SK-N-SH (cell line): ENCODE measurements at regions not wholly inside any gene's neighbourhood (a gene's known extent, or its start where the extent isn't known, plus 50 kb on each side); places are given as distances from the start of the nearest gene placed in this dataset.

Experiments
- FOSL2 ChIP-seq: IDR thresholded peaks from 2 replicates; pipeline ENCODE4 v1.4.0; 2012; ENCODE audit warnings: low read depth, mild to moderate bottlenecking, moderate library complexity, borderline replicate concordance
- RCOR1 ChIP-seq: fragments of 150-350 bp; IDR thresholded peaks from 2 replicates; pipeline ENCODE4 v1.6.1; 2017; ENCODE audit warnings: antibody characterized with exemption, low read length
- TEAD4 ChIP-seq: IDR thresholded peaks from 2 replicates; pipeline ENCODE4 v1.4.0; 2012; ENCODE audit warnings: mild to moderate bottlenecking, borderline replicate concordance; ENCODE audit not compliant: insufficient read depth
- TF ChIP-seq, protein P1 (sequence below): fragments of 200-600 bp; sonication (generic); IDR thresholded peaks from 2 replicates; pipeline ENCODE4 v1.6.1; 2017; ENCODE audit warnings: antibody characterized with exemption, mild to moderate bottlenecking, moderate library complexity
- TF ChIP-seq, protein P2 (sequence below): IDR thresholded peaks from 2 replicates; pipeline ENCODE4 v1.6.1; 2012; ENCODE audit warnings: mild to moderate bottlenecking, low read depth, low read length, moderate library complexity
- TF ChIP-seq, protein P3 (sequence below): fragments of 150-350 bp; IDR thresholded peaks from 2 replicates; pipeline ENCODE4 v1.6.1; 2016; ENCODE audit warnings: mild to moderate bottlenecking, low read depth, low read length

DNA sequence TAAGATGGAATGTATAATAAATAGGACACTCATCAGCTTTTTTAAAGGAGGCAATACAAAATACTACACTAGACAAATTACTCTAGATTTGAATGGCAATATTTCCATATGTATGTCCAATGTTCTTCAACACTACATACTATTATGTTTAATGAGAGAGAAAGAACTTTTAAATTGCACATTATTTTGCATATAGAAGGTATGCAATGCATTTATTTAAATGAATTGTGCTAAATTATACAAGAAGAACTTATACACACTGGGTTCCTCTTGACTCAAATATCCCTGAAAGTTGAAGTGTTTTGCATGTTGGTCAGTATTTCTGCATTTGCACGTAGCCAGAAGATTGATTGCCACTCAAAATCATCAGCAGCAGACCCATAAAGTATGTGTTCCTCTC is 839.6 kb downstream of the ADGRL2 start:
- TF ChIP-seq, protein P1, sequence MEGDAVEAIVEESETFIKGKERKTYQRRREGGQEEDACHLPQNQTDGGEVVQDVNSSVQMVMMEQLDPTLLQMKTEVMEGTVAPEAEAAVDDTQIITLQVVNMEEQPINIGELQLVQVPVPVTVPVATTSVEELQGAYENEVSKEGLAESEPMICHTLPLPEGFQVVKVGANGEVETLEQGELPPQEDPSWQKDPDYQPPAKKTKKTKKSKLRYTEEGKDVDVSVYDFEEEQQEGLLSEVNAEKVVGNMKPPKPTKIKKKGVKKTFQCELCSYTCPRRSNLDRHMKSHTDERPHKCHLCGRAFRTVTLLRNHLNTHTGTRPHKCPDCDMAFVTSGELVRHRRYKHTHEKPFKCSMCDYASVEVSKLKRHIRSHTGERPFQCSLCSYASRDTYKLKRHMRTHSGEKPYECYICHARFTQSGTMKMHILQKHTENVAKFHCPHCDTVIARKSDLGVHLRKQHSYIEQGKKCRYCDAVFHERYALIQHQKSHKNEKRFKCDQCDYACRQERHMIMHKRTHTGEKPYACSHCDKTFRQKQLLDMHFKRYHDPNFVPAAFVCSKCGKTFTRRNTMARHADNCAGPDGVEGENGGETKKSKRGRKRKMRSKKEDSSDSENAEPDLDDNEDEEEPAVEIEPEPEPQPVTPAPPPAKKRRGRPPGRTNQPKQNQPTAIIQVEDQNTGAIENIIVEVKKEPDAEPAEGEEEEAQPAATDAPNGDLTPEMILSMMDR = no peak
- TF ChIP-seq FOSL2 (no peak), RCOR1 (no peak), TEAD4 (no peak)
- TF ChIP-seq, protein P2, sequence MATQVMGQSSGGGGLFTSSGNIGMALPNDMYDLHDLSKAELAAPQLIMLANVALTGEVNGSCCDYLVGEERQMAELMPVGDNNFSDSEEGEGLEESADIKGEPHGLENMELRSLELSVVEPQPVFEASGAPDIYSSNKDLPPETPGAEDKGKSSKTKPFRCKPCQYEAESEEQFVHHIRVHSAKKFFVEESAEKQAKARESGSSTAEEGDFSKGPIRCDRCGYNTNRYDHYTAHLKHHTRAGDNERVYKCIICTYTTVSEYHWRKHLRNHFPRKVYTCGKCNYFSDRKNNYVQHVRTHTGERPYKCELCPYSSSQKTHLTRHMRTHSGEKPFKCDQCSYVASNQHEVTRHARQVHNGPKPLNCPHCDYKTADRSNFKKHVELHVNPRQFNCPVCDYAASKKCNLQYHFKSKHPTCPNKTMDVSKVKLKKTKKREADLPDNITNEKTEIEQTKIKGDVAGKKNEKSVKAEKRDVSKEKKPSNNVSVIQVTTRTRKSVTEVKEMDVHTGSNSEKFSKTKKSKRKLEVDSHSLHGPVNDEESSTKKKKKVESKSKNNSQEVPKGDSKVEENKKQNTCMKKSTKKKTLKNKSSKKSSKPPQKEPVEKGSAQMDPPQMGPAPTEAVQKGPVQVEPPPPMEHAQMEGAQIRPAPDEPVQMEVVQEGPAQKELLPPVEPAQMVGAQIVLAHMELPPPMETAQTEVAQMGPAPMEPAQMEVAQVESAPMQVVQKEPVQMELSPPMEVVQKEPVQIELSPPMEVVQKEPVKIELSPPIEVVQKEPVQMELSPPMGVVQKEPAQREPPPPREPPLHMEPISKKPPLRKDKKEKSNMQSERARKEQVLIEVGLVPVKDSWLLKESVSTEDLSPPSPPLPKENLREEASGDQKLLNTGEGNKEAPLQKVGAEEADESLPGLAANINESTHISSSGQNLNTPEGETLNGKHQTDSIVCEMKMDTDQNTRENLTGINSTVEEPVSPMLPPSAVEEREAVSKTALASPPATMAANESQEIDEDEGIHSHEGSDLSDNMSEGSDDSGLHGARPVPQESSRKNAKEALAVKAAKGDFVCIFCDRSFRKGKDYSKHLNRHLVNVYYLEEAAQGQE = no peak
- TF ChIP-seq, protein P3, sequence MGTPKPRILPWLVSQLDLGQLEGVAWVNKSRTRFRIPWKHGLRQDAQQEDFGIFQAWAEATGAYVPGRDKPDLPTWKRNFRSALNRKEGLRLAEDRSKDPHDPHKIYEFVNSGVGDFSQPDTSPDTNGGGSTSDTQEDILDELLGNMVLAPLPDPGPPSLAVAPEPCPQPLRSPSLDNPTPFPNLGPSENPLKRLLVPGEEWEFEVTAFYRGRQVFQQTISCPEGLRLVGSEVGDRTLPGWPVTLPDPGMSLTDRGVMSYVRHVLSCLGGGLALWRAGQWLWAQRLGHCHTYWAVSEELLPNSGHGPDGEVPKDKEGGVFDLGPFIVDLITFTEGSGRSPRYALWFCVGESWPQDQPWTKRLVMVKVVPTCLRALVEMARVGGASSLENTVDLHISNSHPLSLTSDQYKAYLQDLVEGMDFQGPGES = no peak
